HG02610 (cell line): ENCODE measurements at regions not wholly inside any gene's neighbourhood (a gene's known extent, or its start where the extent isn't known, plus 50 kb on each side); places are given as distances from the start of the nearest gene placed in this dataset.

Experiments used
- ATAC-seq: cut with Tn5 transposase; IDR thresholded peaks from one replicate; pipeline ENCODE4 v1.9.1; 2021; ENCODE audit warnings: mild to moderate bottlenecking, moderate library complexity; ENCODE audit not compliant: unreplicated experiment

DNA sequence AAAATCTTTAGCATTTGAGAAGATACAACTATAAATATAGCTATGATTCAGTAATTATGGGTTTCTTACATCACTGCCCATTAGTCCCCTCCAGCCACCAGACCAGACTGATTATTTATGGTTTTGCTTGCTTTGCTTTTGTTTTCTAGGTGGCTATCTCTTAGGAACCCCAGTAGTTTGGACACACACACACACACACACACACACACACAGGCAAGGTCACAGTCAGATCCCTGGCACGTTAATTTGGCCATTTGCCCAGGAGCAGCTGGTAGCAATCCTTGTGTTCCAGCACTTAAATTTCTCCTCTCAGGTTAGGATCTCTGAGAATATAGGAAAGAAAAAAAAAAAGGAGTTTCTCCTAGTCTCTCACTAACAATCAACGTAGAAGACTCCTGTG is 90.2 kb upstream of the RESF1 start:
- no peak for ATAC-seq

DNA sequence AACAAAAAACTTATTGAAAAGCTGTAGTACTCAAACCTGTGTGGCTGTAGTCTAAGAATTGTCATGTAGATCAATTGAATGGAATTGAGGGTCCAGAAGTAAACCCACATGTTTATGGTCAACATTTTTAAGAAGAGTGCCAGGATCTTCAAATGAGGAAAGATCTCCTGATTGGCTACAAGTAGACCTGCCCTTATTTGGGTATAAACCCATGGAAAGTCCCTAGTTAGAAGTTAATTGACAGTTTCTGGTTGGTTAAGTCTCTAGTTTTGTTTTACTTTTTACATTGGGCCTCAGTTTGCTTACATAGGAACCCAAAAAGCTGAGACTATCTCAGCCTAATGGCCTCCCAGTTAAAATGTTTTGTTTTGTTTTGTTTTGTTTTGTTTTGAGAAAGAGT is 91.9 kb upstream of the RESF1 start:
- ATAC-seq: no peak

DNA sequence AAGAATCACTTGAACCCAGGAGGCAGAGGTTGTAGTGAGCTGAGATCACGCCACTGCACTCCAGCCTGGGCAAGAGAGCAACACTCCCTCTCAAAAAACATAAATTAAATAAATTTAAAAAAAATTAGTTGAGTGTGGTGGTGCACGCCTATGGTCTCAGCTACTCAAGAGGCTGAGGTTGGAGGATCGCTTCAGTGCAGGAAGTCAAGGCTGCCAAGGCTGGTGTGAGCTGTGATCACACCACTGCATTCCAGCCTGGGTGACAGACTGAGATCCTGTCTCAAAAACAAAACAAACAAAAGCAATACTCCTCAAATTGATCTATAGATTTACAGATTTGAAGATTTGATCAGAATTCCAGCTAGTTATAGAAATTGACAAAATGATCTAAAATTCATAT is 92.7 kb upstream of the RESF1 start:
- no peak for ATAC-seq

DNA sequence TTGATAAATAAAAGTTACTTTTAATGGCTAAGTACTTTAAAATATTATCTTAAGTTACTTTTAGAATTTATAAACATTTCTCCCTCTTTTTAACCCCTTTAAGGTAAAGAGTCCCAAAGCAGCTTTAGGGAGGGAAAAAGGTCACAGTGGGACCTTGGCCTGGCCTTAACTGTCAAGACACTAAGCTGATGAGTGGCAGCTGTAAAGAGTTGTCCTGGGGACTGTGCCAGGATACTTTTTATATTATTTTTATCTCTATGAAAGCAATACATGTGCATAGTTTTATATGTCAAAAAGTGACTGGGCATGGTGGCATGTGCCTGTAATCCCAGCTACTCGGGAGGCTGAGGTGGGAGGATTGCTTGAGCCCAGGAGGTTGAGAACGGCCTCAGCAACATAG is 94.2 kb upstream of the RESF1 start:
- ATAC-seq: no peak

DNA sequence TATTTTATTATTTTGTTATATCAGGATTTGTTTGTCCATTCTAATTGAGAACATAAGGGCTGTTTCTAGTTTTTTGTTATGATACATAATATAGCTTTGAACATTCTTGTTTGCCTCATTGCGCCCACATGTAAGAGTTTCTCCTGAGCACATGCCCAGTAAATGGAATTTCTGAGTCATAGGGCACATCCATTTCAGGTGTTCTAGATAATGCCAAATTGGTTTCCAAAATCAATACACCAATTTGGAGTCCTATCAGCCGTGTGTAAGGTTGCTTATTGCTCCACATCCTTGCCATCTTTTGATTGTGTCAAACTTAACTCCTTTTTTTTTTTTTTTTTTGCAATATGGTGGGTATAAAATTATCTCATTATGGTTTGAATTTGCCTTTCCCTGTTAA is 97.9 kb upstream of the RESF1 start:
- ATAC-seq: no peak

DNA sequence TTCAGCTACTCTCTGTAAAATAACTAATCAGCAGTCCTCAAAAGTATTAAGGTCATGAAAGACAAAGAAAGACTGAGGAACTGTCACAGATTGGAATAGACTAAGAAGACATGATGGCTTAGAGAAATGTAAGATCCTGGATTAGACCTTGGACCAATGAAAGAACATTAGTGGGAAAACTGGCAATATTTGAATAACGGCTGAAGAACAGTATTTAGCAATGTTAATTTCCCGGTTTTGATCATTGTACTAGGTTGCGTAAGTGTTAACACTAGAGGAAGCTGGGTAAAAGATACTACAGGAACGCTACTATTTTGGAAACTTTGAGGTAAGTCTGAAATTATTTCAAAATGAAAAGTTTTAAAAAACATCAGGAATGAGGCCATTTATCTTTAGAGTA is 98.8 kb upstream of the RESF1 start:
- no peak for ATAC-seq

DNA sequence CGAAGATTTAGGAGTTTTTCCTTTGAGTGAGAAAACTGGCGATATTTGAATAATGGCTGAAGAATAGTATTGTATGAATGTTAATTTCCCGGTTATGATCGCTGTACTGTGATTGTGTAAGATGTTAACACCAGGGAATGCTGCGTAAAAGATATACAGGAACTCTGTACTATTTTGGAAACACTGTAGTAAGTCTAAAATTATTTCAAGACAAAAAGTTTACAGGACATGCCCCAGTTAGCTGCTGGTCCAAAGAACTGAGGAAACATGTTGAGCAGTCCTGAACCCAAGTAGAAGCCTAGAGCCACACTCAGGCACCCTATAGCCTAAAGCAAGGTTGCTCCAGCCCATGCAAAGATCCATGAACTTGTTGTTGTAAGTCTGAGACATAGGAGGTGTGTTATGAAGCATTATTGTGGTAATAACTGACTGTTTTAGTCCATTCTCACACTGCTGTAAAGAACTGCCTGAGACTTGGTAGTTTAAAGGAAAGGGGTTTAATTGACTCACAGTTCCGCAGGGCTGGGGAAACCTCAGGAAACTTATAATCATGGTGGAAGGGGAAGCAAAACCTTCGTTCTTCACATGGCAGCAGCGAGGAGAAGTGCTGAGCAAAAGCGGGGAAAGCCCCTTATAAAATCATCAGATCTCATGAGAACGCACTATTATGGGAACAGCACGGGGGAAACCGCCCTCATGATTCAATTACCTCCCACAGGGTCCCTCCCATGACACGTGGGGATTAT is 99.8 kb upstream of the RESF1 start:
- ATAC-seq: peak; percentile 86

DNA sequence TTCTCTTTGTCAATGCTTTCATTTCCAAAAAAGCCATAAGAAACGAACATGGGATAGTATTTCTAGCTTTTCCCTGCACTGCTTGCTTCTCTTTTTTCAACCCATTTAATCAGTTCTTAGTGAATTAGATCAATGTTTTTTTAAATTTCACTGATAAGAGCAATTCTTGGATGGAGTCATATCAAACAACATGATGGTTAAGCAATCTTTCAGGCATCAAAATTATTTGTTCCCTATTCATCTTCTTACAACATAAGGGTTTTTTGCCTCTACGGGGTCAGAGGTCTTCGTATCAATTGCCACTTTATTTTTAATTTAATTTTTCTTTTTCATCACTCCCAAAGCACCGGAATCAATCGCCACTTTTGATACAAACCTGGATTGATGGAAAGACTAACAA is 103.8 kb upstream of the RESF1 start:
- ATAC-seq: no peak

DNA sequence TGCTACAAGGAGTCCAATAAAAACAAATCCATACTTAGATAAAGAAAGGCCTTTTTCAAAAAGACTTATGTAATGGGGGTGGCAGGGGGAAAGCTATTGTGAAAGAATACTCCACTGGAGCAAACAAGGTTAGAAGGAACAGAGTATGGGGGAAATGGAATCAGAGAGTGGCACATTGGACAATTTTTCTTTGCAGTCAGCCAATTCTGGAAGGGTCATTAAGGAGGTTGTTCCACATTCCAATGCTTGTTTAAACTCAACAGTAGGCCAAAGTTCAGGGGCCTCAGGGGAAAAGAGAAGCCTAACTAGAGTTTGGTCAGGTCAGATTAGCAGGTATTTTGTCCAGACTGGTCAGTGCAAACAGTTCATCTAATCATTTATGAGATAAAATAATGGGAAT is 105.2 kb upstream of the RESF1 start:
- no peak for ATAC-seq

DNA sequence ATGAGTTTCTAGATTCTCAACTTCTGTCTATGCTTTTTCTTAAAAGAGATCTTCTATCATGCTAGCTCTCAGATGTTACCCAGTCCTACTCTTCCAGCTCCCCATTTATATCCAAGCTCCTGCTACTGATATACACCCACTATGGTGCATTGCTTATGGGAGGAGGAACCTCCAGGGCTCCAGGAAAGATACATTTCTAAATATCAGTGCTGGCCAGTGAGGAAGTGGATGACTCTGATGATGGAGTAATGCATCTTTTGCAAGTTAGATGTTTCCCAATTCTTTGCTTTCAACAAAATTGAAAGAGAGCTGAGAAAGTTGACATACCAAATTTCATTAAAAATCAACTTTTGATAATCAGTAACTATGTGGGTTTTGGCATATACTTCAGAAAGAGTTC is 105.7 kb upstream of the RESF1 start:
- no peak for ATAC-seq

DNA sequence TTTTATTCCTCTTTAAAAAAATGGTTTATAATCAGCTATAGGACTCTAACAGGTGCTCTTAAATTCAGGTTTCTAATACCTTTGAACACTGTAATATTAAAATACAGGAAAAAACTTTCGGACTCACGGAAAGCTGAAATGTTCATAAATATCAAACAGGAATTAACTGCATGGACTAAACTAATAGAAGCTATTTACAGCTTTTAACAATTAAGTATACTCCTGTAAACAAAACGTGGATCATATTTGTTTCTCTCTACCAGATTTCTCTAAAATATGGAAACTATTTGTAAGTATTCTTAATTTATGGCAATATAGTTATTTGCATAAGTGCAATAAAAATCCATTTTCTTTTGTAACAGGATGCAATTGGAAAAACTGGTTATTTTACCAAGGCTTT is 108.9 kb upstream of the RESF1 start:
- no peak for ATAC-seq

DNA sequence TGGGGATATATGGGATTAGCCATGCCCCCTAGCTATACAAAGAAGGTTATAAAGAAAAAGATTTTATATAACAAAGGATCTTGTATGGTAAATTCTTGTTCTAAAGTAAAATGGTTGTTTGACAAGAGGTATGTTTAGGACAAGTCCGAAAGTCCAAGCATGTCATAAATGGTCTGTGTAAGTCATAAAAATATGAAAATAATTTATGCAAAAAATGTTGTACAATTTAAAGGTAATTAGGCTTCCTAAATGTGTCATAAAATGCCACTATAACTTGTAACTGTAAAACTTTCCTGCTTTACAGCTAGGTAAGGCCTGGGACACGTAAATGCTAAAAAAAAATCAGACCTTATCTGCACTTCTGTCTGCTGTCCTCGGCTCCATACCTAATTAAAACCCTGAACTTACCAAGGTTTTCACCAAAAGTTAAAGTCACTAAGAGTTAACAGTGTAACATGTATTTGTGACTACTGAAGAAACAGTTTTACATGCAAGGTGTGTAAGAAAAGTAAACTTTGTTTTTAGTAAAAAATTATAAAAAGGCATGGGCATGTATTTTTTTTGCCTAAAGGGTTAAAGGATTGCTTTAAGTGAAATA is 110.0 kb upstream of the RESF1 start:
- no peak for ATAC-seq

DNA sequence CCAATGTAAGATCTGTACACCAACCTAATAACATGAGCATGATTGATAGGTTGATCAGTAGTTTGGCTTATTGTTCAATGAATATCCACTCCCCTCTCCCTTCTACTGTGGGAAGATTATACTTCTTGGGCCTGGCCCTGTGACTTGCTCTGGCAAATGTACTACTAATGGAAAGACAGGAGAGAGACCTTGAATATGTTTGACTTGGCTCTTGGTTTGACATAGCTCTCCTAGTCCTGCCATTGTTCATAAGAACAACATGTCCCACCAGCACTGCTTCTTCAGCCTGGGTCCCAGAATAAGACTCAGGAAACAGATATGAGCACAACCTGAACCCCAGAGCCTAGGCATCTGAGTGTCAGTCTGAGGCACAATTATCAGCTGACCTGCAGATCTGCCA is 112.8 kb upstream of the RESF1 start:
- ATAC-seq: no peak

DNA sequence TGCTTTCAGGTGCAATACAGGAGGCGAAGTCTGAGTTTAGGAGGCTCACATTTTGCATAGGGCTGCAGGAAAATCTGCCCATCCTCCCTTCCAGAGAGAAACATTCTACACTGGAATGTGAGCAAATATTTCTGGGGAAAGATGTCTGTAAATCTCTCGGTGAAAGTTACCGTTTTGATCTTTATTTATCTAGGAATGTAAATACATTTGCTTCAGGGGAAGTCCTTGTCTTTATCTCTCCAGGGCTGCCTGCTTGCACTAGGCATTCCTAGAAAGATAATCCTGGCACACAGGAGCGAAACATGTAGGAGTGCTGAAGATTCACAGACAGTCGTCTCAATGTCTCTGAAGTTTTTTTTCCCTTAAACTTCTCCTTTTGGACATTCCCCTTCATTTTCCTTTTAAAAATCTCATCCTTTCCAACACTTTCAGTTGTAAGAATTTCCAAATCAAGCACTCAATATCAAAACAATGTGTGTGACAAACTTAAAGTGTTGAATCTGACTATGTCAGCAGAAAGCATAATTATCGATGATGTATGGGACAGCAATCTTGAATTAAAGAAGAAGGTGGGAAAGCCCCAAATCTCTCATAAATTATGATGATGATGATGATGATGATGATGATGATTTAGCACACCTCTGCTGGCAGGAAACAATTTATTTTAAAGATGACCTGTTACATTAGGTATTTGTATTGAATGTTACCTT is 113.4 kb upstream of the RESF1 start:
- no peak for ATAC-seq

DNA sequence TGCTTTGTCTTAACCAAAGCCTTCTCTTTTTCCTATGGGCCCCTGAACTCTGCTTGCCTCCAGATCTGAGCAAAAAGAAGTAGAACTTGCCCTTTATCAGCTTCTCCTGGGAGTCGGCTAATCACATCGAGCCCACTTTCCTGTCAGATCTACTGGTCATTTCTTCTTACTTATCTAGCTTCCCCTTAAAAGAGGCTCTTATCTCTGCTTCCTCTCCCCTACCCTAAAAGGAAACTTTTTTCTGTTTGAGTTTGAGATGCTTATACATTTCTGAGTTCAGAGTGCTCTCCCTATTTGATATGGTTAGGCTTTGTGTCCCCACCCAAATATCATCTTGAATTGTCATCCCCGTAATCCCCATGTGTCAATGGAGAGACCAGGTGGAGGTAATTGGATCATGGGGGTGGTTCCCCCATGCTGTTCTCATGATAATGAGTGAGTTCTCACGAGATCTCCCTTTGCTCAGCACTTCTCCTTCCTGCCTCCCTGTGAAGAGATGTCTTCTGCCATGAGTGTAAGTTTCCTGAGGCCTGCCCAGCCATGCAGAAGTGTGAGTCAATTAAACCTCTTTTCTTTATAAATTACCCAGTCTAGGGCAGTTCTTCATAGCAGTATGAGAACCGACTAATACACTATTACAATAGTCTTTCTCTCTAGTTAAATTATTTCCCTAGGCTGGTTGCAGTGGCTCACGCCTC is 114.7 kb upstream of the AMN1 start:
- no peak for ATAC-seq

DNA sequence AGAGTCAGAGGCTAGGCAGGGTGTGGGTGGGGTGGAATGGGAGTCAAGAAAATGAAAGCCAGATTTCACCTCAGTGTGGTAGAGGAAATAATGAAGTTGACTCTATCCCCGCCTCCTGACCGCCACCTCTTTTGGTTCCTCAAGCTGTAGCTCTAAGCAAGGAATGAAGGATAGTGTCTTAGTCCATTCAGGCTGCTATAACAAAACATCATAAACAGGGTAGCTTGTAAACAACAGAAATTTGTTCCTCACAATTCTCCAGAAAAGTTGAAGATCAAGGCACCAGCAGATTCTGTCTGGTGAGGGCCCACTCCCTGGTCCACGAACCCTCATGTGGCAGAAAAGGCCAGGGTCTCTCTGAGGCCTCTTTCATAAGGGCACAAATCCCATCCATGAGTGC is 109.1 kb upstream of the AMN1 start:
- ATAC-seq: no peak

DNA sequence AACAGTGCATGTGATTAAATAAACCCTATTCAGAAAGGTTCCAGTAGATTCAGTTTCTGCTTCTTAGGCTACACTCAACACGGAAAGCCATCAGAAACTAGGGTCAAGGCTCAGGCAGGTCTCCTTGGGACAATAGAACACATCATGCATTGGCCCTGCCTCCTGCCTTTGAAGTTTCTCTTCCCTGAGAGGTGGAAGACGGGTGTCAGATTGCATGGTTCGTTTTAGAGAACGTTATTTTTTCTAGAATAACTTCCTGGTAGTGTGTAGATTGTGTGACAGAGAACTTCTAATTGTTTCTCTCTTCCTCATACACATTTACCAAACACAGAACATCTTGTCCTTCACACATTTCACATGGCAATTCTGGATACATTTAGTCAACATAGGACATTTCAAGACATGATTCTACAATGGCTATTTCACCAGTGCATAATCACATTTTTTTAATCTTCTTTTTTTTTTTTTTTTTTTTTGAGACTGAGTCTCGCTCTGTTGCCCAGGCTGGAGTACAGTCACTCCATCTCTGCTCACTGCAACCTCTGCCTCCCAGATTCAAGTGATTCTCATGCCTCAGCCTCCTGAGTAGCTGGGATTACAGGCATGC is 106.6 kb upstream of the AMN1 start:
- no peak for ATAC-seq

DNA sequence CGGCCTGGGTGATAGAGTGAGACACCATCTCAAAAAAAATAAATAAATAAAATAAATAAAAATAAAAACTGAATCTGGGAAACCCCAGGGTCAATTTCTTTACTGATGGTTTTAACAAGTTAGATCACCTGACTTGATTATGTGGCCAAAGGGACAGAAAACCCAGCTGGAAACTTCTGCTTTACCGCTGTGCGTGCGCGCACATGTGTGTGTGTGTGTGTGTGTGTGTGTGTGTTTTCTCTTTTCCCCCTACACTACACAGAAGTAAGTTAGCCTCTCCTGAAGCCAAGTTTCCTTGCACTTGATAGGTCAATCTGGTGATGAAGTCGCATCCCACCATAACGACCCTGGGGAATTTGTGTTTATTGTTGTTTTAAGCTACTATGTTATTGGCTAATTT is 105.3 kb upstream of the AMN1 start:
- ATAC-seq: no peak

DNA sequence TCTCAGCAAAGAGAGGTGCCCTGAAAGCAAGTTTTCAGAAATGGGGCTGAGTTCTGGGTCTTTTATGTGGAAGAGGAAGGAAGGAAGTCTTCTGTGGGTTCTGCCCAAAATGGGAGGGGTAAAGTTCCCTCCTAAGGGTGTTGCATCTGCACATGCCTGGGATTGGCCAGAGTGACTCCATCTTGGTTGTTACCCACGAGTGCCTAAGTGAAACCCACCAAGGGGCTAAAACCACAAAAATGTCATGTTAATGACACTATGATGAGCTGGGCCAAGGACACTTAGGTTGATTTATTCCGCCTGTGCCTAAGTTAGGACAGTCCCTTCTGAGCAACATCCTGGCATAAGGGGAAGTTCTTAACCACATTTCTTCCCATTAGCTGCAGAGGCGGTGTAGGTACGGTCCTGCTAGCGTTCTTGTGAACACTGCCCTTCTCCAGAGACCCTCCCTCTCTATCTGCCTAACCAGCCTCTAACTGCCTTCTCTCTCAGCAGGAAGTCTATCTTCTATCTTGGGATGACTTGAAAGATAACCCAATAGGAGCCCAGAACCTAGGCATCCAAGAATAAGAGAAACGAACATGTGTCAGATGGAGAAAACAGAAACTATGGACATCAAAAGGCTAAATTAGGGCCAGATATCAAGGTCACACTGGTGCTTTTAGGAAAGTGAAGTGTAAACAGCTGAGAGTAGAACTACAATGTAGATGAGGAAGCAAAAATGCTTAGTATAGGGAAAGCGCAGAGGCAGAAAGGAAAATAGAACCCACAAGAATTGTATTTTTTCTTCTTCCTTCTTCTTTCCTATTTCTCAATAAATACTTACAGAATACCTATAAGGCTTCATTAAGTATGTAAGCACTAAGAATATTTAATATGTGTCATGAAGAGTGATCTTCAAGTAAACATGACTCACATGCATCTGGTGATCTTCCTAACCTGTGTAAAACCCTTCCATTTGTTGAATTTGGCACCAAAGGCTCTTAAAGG is 104.2 kb upstream of the AMN1 start:
- peak; percentile 82 for ATAC-seq

DNA sequence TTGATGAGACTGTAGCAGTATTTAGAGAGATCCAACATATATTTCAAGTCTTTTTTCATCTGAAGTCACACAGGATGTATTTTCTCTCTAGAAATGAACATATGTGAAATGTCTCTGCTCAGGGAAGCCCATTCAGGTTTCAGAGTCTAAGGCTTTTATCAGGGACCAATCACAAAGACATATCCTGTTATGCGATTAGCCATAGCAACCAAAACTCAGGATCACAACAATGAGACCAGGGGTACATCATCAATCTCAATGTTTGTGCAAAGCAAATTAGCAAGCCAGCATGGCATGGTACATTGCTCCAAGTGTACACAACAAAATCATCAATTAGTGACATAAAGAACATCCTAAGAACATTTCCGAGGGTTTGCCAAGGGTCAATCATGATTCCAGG is 99.2 kb upstream of the AMN1 start:
- ATAC-seq: no peak
